ENCODE measurements at regions not wholly inside any gene's neighbourhood (a gene's known extent, or its start where the extent isn't known, plus 50 kb on each side); places are given as distances from the start of the nearest gene placed in this dataset.

DNA sequence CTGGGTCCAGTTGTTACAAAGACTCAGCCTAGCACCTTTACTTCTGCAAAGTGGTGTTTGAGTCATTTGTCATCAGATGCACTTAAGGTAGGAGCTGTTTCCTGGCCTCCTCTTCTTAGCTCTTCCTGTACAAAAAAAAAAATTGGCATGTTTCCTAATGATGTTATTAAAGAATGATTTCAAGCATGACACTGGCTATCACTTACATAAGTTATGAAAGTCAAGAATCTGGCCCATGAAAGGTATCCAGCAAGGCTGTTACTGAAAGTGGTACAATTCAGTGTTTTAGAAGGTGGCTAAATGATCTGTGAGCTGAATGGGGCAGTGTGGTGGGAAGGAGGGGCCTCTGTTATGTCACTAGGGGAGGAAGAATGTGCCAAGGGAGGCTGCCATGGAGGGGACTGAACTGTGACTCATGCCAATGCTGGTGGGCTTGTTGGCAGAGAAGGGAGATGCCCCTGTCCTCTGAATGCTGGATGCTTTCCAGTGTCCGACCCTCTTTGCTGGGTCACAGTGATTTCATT lies 175.1 kb upstream of the MAP1B start:
- BruUV-seq (replicated peaks): no TSS peak

DNA sequence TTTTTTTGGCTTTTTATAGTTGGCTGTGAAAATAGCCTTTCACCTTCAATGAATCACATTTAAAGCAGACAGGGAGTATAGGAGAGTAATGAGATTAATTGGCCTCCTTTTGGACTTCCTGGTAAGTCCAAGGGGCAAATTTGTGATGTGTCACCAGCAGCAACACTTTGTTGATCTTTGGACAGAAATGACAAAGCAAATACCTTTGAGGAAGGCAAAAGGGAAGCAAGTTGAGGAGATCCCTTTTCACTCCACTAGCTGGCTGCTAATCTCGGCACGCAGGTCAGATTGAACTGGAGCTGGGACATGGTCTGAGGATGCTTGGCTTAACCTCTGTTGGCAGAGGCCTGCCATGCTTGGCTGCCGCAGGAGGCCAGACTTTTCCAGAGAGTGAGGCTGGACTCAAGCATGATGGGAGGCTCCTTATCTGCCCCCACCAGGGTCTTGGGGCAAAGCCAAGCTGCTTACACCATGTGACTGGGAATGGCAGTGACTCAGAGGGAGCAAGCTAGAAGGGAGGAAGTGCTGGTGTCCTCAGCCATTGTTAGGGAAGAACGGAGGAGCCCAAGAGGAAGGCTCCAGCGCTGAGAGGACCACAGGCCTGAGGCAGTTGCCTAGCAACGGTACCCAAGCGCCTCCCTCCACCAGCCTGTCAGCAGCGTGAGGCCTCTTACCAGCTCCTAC lies 174.5 kb upstream of the MAP1B start:
- H3K9me3 ChIP-seq: no peaks in the 10 kb centered on the region
- no peaks in the 10 kb centered on the region for H3K36me3 ChIP-seq (ENCODE audit: control insufficient read depth, insufficient read depth, low read length)
- Mint-ChIP-seq H3K9me3 (ENCODE audit: unreplicated experiment) (no peaks in the 10 kb centered on the region), H3K36me3 (ENCODE audit: insufficient read depth, unreplicated experiment) (no peaks in the 10 kb centered on the region), H3K4me1 (ENCODE audit: low read depth, unreplicated experiment) (peaks cover 16% of the 10 kb centered on the region), H3K27ac (ENCODE audit: unreplicated experiment) (peak overlapping the region; percentile 58), H3K27me3 (ENCODE audit: insufficient read depth, unreplicated experiment) (no peaks in the 10 kb centered on the region), H3K4me3 (ENCODE audit: unreplicated experiment) (no peak overlapping the region)
- intact Hi-C loops (cut with micrococcal nuclease; ENCODE audit: unreplicated experiment): no loop called here
- peak; percentile 47 to 66 for DNase-seq
- no peaks in the 10 kb centered on the region for H3K27me3 ChIP-seq (replicated peaks; ENCODE audit: control insufficient read depth, insufficient read depth, low read length)
- BruUV-seq (replicated peaks): no TSS peak
- TF ChIP-seq, protein P1, sequence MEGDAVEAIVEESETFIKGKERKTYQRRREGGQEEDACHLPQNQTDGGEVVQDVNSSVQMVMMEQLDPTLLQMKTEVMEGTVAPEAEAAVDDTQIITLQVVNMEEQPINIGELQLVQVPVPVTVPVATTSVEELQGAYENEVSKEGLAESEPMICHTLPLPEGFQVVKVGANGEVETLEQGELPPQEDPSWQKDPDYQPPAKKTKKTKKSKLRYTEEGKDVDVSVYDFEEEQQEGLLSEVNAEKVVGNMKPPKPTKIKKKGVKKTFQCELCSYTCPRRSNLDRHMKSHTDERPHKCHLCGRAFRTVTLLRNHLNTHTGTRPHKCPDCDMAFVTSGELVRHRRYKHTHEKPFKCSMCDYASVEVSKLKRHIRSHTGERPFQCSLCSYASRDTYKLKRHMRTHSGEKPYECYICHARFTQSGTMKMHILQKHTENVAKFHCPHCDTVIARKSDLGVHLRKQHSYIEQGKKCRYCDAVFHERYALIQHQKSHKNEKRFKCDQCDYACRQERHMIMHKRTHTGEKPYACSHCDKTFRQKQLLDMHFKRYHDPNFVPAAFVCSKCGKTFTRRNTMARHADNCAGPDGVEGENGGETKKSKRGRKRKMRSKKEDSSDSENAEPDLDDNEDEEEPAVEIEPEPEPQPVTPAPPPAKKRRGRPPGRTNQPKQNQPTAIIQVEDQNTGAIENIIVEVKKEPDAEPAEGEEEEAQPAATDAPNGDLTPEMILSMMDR (IDR thresholded peaks at IDR 0.05; ENCODE audit: insufficient read depth in 1 of 2, low read depth in 1 of 2, low read length in 1 of 2, severe bottlenecking in 1 of 2, unreplicated experiment in 1 of 2): no peak
- ChIA-PET CTCF (no interaction called here), POLR2A (no interaction called here)
- H3K4me1 ChIP-seq: peaks cover 18% of the 10 kb centered on the region
- no peak overlapping the region for H3K4me3 ChIP-seq (ENCODE audit: low read depth, low read length)

More for the DNA sequence above, 175.1 kb upstream of the MAP1B start:
- Histone ChIP-seq H3K9me3 (no peaks in the 10 kb centered on the region), H3K27me3 (replicated peaks; ENCODE audit: control insufficient read depth, insufficient read depth, low read length) (no peaks in the 10 kb centered on the region), H3K36me3 (ENCODE audit: control insufficient read depth, insufficient read depth, low read length) (no peaks in the 10 kb centered on the region), H3K4me1 (peaks cover 18% of the 10 kb centered on the region), H3K4me3 (ENCODE audit: low read depth, low read length) (no peak overlapping the region)
- Mint-ChIP-seq H3K36me3 (ENCODE audit: insufficient read depth, unreplicated experiment) (no peaks in the 10 kb centered on the region), H3K9me3 (ENCODE audit: unreplicated experiment) (no peaks in the 10 kb centered on the region), H3K4me1 (ENCODE audit: low read depth, unreplicated experiment) (peaks cover 16% of the 10 kb centered on the region), H3K27me3 (ENCODE audit: insufficient read depth, unreplicated experiment) (no peaks in the 10 kb centered on the region), H3K4me3 (ENCODE audit: unreplicated experiment) (no peak overlapping the region), H3K27ac (ENCODE audit: unreplicated experiment) (peak overlapping the region; percentile 58)
- TF ChIP-seq, protein P1 (IDR thresholded peaks at IDR 0.05; ENCODE audit: insufficient read depth in 1 of 2, low read depth in 1 of 2, low read length in 1 of 2, severe bottlenecking in 1 of 2, unreplicated experiment in 1 of 2): no peak
- DNase-seq: no peak
- POLR2A ChIA-PET: no interaction called here
- intact Hi-C loops (cut with micrococcal nuclease; ENCODE audit: unreplicated experiment): no loop called here
- CTCF ChIA-PET: no interaction called here

GRCh38 chr5:71934322-71934721 lies 173.0 kb upstream of the MAP1B start:
- no peaks in the 10 kb centered on the region for H3K36me3 Mint-ChIP-seq (ENCODE audit: insufficient read depth, unreplicated experiment)
- no peak overlapping the region for H3K4me3 ChIP-seq (ENCODE audit: low read depth, low read length)
- ChIA-PET POLR2A (no interaction called here), CTCF (no interaction called here)
- no peaks in the 10 kb centered on the region for H3K27me3 ChIP-seq (replicated peaks; ENCODE audit: control insufficient read depth, insufficient read depth, low read length)
- peaks cover 18% of the 10 kb centered on the region for H3K4me1 ChIP-seq
- peak overlapping the region; percentile 15 for H3K27ac Mint-ChIP-seq (ENCODE audit: unreplicated experiment)
- TF ChIP-seq, protein P1 (IDR thresholded peaks at IDR 0.05; ENCODE audit: insufficient read depth in 1 of 2, low read depth in 1 of 2, low read length in 1 of 2, severe bottlenecking in 1 of 2, unreplicated experiment in 1 of 2): no peak
- H3K36me3 ChIP-seq (ENCODE audit: control insufficient read depth, insufficient read depth, low read length): no peaks in the 10 kb centered on the region
- H3K4me3 Mint-ChIP-seq (ENCODE audit: unreplicated experiment): no peak overlapping the region
- no peak for DNase-seq
- intact Hi-C loops (cut with micrococcal nuclease; ENCODE audit: unreplicated experiment): no loop called here
- BruUV-seq (replicated peaks): no TSS peak
- H3K9me3 Mint-ChIP-seq (ENCODE audit: unreplicated experiment): no peaks in the 10 kb centered on the region
- H3K9me3 ChIP-seq: no peaks in the 10 kb centered on the region
- H3K4me1 Mint-ChIP-seq (ENCODE audit: low read depth, unreplicated experiment): peaks cover 16% of the 10 kb centered on the region
- H3K27me3 Mint-ChIP-seq (ENCODE audit: insufficient read depth, unreplicated experiment): no peaks in the 10 kb centered on the region
